Thyroid gland (tissue), 4 donors: ENCODE measurements at regions not wholly inside any gene's neighbourhood (a gene's known extent, or its start where the extent isn't known, plus 50 kb on each side); places are given as distances from the start of the nearest gene placed in this dataset.

Experiments
- CTCF ChIP-seq, 6 experiments: fragments of 200-600 bp in 3 of 6; fragments of 450-650 bp in 3 of 6; sonication (generic) in 3 of 6; IDR thresholded peaks; one replicate each; pipeline ENCODE4 v1.5.1; 2016 to 2019; ENCODE audit warnings: antibody characterized with exemption in 6 of 6, mild to moderate bottlenecking in 2 of 6, inconsistent platforms in 1 of 6, moderate library complexity in 1 of 6
- POLR2A ChIP-seq, 2 donors: fragments of 450-650 bp; IDR thresholded peaks; one replicate each; pipeline ENCODE4 v1.6.1; 2017; ENCODE audit warnings: antibody characterized with exemption in 2 of 2, mild to moderate bottlenecking in 2 of 2, moderate library complexity in 1 of 2

GRCh38 chr1:144101397-144102045 is 129.7 kb upstream of the FAM72C start:
- no peak for TF ChIP-seq CTCF (IDR thresholded peaks at IDR 0.05)
- no peak for TF ChIP-seq POLR2A (IDR thresholded peaks at IDR 0.05)
